Skeletal muscle tissue (tissue), 3 donors: ENCODE measurements at regions not wholly inside any gene's neighbourhood (a gene's known extent, or its start where the extent isn't known, plus 50 kb on each side); places are given as distances from the start of the nearest gene placed in this dataset.

Source experiments
- H3K27ac ChIP-seq: one replicate; pipeline ENCODE4 v1.7.0; 2013; ENCODE audit warnings: mild to moderate bottlenecking, low read depth, low read length, inconsistent platforms
- H3K27me3 ChIP-seq, 3 donors: one replicate each; pipeline ENCODE4 v1.7.0; 2013; ENCODE audit warnings: low read length in 3 of 3; ENCODE audit not compliant: control insufficient read depth in 3 of 3, insufficient read depth in 3 of 3
- H3K36me3 ChIP-seq, 3 donors: one replicate each; pipeline ENCODE4 v1.7.0; 2013; ENCODE audit warnings: low read length in 3 of 3; ENCODE audit not compliant: control insufficient read depth in 3 of 3, insufficient read depth in 3 of 3
- H3K4me1 ChIP-seq, 3 donors: one replicate each; pipeline ENCODE4 v1.7.0; 2013; ENCODE audit warnings: low read length in 3 of 3, mild to moderate bottlenecking in 3 of 3; ENCODE audit not compliant: control insufficient read depth in 3 of 3, insufficient read depth in 3 of 3
- H3K4me3 ChIP-seq, 3 donors: one replicate each; pipeline ENCODE4 v1.7.0; 2013; ENCODE audit warnings: low read length in 3 of 3
- H3K9ac ChIP-seq, 3 donors: one replicate each; pipeline ENCODE4 v1.7.0; 2013; ENCODE audit warnings: low read length in 3 of 3, mild to moderate bottlenecking in 3 of 3, moderate library complexity in 2 of 3, low read depth in 1 of 3
- H3K9me3 ChIP-seq, 3 donors: one replicate each; pipeline ENCODE4 v1.7.0; 2013; ENCODE audit warnings: low read length in 3 of 3; ENCODE audit not compliant: control insufficient read depth in 3 of 3
- donor health status: Osteomylitis.

- H3K9ac ChIP-seq = no peak overlapping the region
- no peaks in the 10 kb centered on the region for H3K4me1 ChIP-seq
- H3K4me3 ChIP-seq = no peak overlapping the region
- H3K27ac ChIP-seq = no peak overlapping the region
- no peaks in the 10 kb centered on the region for H3K27me3 ChIP-seq
- no peaks in the 10 kb centered on the region for H3K36me3 ChIP-seq
- H3K9me3 ChIP-seq = no peaks in the 10 kb centered on the region
Observed at GRCh38 chr4:66906314-66906713, 639.0 kb downstream of the CENPC start.

DNA sequence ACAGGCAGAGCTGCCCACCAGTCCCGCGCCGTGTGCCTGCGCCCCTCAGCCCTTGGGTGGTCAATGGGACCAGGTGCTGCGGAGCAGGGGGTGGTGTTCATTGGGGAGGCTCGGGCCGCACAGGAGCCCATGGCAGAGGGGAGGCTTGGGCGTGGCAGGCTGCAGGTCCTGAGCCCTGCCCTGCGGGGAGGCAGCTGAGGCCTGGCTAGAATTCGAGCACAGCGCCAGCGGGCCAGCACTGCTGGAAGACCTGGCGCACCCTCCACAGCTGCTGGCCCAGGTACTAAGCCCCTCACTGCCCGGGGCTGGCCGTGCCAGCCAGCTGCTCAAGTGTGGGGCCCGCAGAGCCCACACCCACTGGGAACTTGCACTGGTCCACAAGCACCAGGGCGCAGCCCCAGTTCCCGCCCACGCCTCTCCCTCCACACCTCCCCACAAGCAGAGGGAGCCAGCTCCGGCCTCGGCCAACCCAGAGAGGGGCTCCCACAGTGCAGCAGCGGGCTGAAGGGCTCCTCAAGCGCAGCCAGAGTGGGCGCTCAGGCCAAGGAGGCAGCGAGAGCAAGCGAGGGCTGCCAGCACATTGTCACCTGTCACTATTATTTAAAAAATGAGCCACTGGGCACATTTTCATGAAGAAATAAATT is 645.8 kb downstream of the CENPC start:
- H3K27me3 ChIP-seq = no peaks in the 10 kb centered on the region
- H3K4me3 ChIP-seq = no peak overlapping the region

DNA sequence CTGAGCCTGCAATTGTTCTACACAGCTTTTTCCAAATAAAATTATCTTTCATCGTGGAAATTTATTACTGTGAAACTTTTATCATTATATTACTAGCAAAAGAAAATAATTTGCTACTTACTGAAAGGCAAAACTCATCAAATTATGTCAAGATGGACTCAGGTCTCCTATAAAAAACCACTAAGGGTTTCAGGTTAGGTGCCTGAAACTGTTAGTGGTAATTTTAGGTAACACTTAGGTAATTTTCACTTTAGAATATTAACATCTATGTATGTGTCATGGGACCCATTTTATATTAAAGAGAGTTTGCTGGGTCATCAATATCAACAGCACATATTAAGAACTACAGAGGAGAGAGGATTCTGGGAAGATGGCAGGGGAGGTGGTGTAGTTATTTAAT is 651.5 kb downstream of the CENPC start:
- H3K9me3 ChIP-seq = no peaks in the 10 kb centered on the region
- no peaks in the 10 kb centered on the region for H3K4me1 ChIP-seq
- H3K4me3 ChIP-seq = no peak overlapping the region
- no peak overlapping the region for H3K9ac ChIP-seq
- H3K27ac ChIP-seq = no peak overlapping the region
- no peaks in the 10 kb centered on the region for H3K27me3 ChIP-seq
- H3K36me3 ChIP-seq = no peaks in the 10 kb centered on the region

More for the DNA sequence above, 645.8 kb downstream of the CENPC start:
- no peak overlapping the region for H3K9ac ChIP-seq
- H3K36me3 ChIP-seq = no peaks in the 10 kb centered on the region
- H3K27ac ChIP-seq = no peak overlapping the region
- H3K9me3 ChIP-seq = no peaks in the 10 kb centered on the region
- H3K4me1 ChIP-seq = no peaks in the 10 kb centered on the region

- no peaks in the 10 kb centered on the region for H3K27me3 ChIP-seq
- no peaks in the 10 kb centered on the region for H3K36me3 ChIP-seq
- H3K27ac ChIP-seq = no peak overlapping the region
- H3K9ac ChIP-seq = no peak overlapping the region
- H3K4me3 ChIP-seq = no peak overlapping the region
- no peaks in the 10 kb centered on the region for H3K4me1 ChIP-seq
- no peaks in the 10 kb centered on the region for H3K9me3 ChIP-seq
Observed at GRCh38 chr4:66887061-66887460, 658.2 kb downstream of the CENPC start.

- Histone ChIP-seq H3K9me3 (no peaks in the 10 kb centered on the region), H3K27me3 (no peaks in the 10 kb centered on the region), H3K9ac (no peak overlapping the region), H3K4me3 (no peak overlapping the region), H3K4me1 (no peaks in the 10 kb centered on the region), H3K27ac (no peak overlapping the region), H3K36me3 (no peaks in the 10 kb centered on the region)
Observed at GRCh38 chr4:66885501-66886165, 659.7 kb downstream of the CENPC start.

DNA sequence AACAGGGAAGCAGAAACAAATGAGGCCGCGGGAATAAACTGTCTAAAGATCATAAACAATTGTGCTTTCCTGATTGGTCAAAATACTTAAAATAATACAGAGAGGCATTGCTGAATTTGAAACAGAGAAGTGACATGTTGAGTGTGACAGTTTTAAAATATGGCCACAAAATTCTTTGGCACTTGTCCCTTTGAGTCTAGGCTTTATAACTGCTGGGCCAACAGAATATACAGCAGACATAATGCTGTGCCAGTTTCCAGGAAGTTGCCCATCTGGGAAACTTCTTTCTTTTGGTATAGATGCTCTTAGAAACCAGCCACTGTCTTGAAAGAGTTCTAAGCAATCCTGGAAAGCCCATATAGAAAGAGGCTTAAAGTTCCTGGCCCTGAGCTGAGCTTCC is 668.4 kb downstream of the CENPC start:
- Histone ChIP-seq H3K9ac (no peak overlapping the region), H3K27ac (no peak overlapping the region), H3K9me3 (no peaks in the 10 kb centered on the region), H3K4me3 (no peak overlapping the region), H3K4me1 (no peaks in the 10 kb centered on the region), H3K27me3 (no peaks in the 10 kb centered on the region), H3K36me3 (no peaks in the 10 kb centered on the region)

- H3K4me1 ChIP-seq = no peaks in the 10 kb centered on the region
- no peaks in the 10 kb centered on the region for H3K27me3 ChIP-seq
- no peak overlapping the region for H3K9ac ChIP-seq
- H3K27ac ChIP-seq = no peak overlapping the region
- no peak overlapping the region for H3K4me3 ChIP-seq
- no peaks in the 10 kb centered on the region for H3K9me3 ChIP-seq
- H3K36me3 ChIP-seq = no peaks in the 10 kb centered on the region
Observed at GRCh38 chr4:66872661-66873060, 672.6 kb downstream of the CENPC start.

DNA sequence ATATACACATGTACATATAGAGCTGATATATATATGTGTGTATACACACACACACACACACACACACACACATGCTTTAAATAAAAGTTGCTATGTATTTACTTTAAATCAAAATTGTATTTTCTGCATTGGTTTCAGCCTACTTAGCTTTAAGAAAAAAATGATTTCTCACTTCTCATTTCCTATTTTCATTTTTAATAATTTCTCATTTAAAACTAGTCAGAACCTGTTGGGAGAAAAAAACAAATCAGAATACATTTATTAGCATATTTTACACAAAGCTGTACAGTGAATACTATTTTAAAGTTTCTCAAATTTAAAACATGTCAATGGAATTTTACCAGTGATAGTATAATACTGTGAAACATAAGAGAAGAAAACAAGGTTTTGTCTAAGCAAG is 681.8 kb downstream of the CENPC start:
- H3K4me1 ChIP-seq = no peaks in the 10 kb centered on the region
- no peak overlapping the region for H3K9ac ChIP-seq
- no peaks in the 10 kb centered on the region for H3K9me3 ChIP-seq
- H3K36me3 ChIP-seq = no peaks in the 10 kb centered on the region
- no peak overlapping the region for H3K27ac ChIP-seq
- no peak overlapping the region for H3K4me3 ChIP-seq
- H3K27me3 ChIP-seq = no peaks in the 10 kb centered on the region

DNA sequence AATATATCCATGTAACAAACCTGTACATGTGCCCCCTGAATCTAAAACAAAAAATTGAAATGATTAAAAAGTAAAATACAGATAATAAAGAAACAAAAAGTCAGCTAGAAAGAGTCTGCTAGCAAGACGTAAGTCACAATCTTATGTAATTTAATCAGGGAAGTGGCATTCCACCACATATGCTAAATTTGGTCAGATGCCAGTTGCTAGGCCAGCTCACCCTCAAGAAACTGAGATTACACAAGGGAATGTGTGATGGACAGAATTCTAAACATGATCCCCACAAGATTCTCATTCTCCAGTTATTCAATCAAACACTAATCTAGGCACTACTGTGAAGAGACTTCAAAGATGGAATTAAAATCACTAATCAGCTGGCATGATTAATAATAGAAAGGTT is 689.3 kb downstream of the CENPC start:
- no peak overlapping the region for H3K4me3 ChIP-seq
- H3K9me3 ChIP-seq = no peaks in the 10 kb centered on the region
- no peaks in the 10 kb centered on the region for H3K4me1 ChIP-seq
- H3K36me3 ChIP-seq = no peaks in the 10 kb centered on the region
- H3K27me3 ChIP-seq = no peaks in the 10 kb centered on the region
- no peak overlapping the region for H3K27ac ChIP-seq
- no peak overlapping the region for H3K9ac ChIP-seq

- no peak overlapping the region for H3K9ac ChIP-seq
- H3K27ac ChIP-seq = no peak overlapping the region
- H3K4me3 ChIP-seq = no peak overlapping the region
- no peaks in the 10 kb centered on the region for H3K36me3 ChIP-seq
- H3K27me3 ChIP-seq = no peaks in the 10 kb centered on the region
- no peaks in the 10 kb centered on the region for H3K4me1 ChIP-seq
- H3K9me3 ChIP-seq = no peaks in the 10 kb centered on the region
Observed at GRCh38 chr4:66853845-66854244, 691.5 kb downstream of the CENPC start.
